Amniotic epithelial cell (primary cell): ENCODE measurements at regions not wholly inside any gene's neighbourhood (a gene's known extent, or its start where the extent isn't known, plus 50 kb on each side); places are given as distances from the start of the nearest gene placed in this dataset.

Experiments
- DNase-seq: peaks from one replicate; pipeline ENCODE4 v3.0.0-alpha.2; 2010; ENCODE audit warnings: low read depth

GRCh38 chr4:104418286-104418685 is 76.4 kb downstream of the CXXC4 start:
- DNase-seq = no peak

- no peak for DNase-seq
Observed at GRCh38 chr4:104417357-104417882, 77.3 kb downstream of the CXXC4 start.

GRCh38 chr4:104416725-104417356 is 77.9 kb downstream of the CXXC4 start:
- DNase-seq = no peak

- DNase-seq = no peak
Observed at GRCh38 chr4:104413487-104413886, 81.2 kb downstream of the CXXC4 start.

GRCh38 chr4:104412344-104412743 is 82.3 kb downstream of the CXXC4 start:
- DNase-seq = no peak

GRCh38 chr4:104411502-104411901 is 83.2 kb downstream of the CXXC4 start:
- no peak for DNase-seq

- no peak for DNase-seq
Observed at GRCh38 chr4:104408878-104409277, 85.8 kb downstream of the CXXC4 start.

GRCh38 chr4:104404361-104404760 is 90.3 kb downstream of the CXXC4 start:
- no peak for DNase-seq

GRCh38 chr4:104395168-104395614 is 99.5 kb downstream of the CXXC4 start:
- no peak for DNase-seq

- DNase-seq = no peak
Observed at GRCh38 chr4:104394406-104395167, 100.1 kb downstream of the CXXC4 start.

- DNase-seq = no peak
Observed at GRCh38 chr4:104393655-104394324, 100.9 kb downstream of the CXXC4 start.

GRCh38 chr4:104385713-104386112 is 109.0 kb downstream of the CXXC4 start:
- DNase-seq = no peak

- no peak for DNase-seq
Observed at GRCh38 chr4:104382961-104383360, 111.7 kb downstream of the CXXC4 start.

GRCh38 chr4:104381729-104382128 is 113.0 kb downstream of the CXXC4 start:
- no peak for DNase-seq

- no peak for DNase-seq
Observed at GRCh38 chr4:104365618-104366017, 129.1 kb downstream of the CXXC4 start.

GRCh38 chr4:104353481-104353880 is 141.2 kb downstream of the CXXC4 start:
- DNase-seq = no peak

GRCh38 chr4:104352211-104352610 is 142.5 kb downstream of the CXXC4 start:
- DNase-seq = no peak

GRCh38 chr4:104351706-104352105 is 143.0 kb downstream of the CXXC4 start:
- DNase-seq = no peak

- no peak for DNase-seq
Observed at GRCh38 chr4:104345598-104346242, 149.0 kb downstream of the CXXC4 start.

- DNase-seq = no peak
Observed at GRCh38 chr4:104344342-104344980, 150.2 kb downstream of the CXXC4 start.

GRCh38 chr4:104334410-104334809 is 160.3 kb downstream of the CXXC4 start:
- no peak for DNase-seq
